ENCODE measurements at regions not wholly inside any gene's neighbourhood (a gene's known extent, or its start where the extent isn't known, plus 50 kb on each side); places are given as distances from the start of the nearest gene placed in this dataset.

DNA sequence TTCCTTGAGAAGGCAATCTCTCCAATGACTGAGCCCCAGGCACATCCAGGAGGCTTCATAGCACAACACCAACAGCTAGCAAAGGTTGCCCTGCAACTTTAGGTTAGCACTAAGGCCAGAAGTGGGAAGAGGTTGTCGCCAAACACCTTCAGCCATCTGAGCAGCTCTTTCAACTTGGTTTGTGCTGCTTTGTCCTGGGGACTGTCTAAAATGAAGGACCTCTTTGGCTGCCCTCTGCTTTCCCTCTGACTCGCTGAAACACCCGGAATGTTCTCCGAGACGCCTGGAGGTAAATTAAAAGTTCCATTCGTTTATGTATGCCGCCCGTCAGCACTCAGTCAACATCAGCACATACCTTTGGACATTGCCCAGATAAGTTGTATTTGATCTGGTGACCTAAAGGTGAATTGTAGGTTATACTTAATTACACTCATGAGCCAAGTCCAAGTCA is 121.2 kb upstream of the NR2F2 start:
- TF ChIP-seq, protein P1, sequence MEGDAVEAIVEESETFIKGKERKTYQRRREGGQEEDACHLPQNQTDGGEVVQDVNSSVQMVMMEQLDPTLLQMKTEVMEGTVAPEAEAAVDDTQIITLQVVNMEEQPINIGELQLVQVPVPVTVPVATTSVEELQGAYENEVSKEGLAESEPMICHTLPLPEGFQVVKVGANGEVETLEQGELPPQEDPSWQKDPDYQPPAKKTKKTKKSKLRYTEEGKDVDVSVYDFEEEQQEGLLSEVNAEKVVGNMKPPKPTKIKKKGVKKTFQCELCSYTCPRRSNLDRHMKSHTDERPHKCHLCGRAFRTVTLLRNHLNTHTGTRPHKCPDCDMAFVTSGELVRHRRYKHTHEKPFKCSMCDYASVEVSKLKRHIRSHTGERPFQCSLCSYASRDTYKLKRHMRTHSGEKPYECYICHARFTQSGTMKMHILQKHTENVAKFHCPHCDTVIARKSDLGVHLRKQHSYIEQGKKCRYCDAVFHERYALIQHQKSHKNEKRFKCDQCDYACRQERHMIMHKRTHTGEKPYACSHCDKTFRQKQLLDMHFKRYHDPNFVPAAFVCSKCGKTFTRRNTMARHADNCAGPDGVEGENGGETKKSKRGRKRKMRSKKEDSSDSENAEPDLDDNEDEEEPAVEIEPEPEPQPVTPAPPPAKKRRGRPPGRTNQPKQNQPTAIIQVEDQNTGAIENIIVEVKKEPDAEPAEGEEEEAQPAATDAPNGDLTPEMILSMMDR (IDR thresholded peaks at IDR 0.05; ENCODE audit: low read length): no peak
- no peak for TF ChIP-seq EZH2phosphoT487 (IDR thresholded peaks at IDR 0.05; ENCODE audit: low read length)
- TF ChIP-seq EZH2 (optimal IDR thresholded peaks at IDR 0.05; ENCODE audit: low read depth, low read length): no peak

All from MM.1S (cell line).